ENCODE measurements at regions not wholly inside any gene's neighbourhood (a gene's known extent, or its start where the extent isn't known, plus 50 kb on each side); places are given as distances from the start of the nearest gene placed in this dataset.

- no peak overlapping the region for H3K4me3 Mint-ChIP-seq
- H3K27ac Mint-ChIP-seq: no peak overlapping the region
- H3K9me3 Mint-ChIP-seq: peaks cover 7% of the 10 kb centered on the region
- ATAC-seq (replicated peaks): no peak
- H3K36me3 Mint-ChIP-seq (ENCODE audit: low read depth): no peaks in the 10 kb centered on the region
- H3K27me3 Mint-ChIP-seq: no peaks in the 10 kb centered on the region
- no peaks in the 10 kb centered on the region for H3K4me1 Mint-ChIP-seq
Observed at GRCh38 chr1:238143038-238143437, 252.3 kb upstream of the ZP4 start.

- no peak overlapping the region for H3K27ac Mint-ChIP-seq
Observed at GRCh38 chr1:238141353-238141752, 250.6 kb upstream of the ZP4 start.

GRCh38 chr1:238139713-238140112, 249.0 kb upstream of the ZP4 start:
- Mint-ChIP-seq H3K27me3 (no peaks in the 10 kb centered on the region), H3K4me3 (no peak overlapping the region), H3K36me3 (ENCODE audit: low read depth) (no peaks in the 10 kb centered on the region), H3K27ac (no peak overlapping the region), H3K9me3 (peaks cover 8% of the 10 kb centered on the region), H3K4me1 (no peaks in the 10 kb centered on the region)
- ATAC-seq (replicated peaks): no peak

More at GRCh38 chr1:238141353-238141752, 250.6 kb upstream of the ZP4 start:
- no peak for ATAC-seq (replicated peaks)
- H3K4me1 Mint-ChIP-seq: no peaks in the 10 kb centered on the region
- H3K9me3 Mint-ChIP-seq: peaks cover 10% of the 10 kb centered on the region
- no peak overlapping the region for H3K4me3 Mint-ChIP-seq
- no peaks in the 10 kb centered on the region for H3K36me3 Mint-ChIP-seq (ENCODE audit: low read depth)
- no peaks in the 10 kb centered on the region for H3K27me3 Mint-ChIP-seq

- Mint-ChIP-seq H3K4me1 (no peaks in the 10 kb centered on the region), H3K36me3 (ENCODE audit: low read depth) (no peaks in the 10 kb centered on the region), H3K4me3 (no peak overlapping the region), H3K27ac (no peak overlapping the region), H3K27me3 (no peaks in the 10 kb centered on the region), H3K9me3 (peaks cover 12% of the 10 kb centered on the region)
- no peak for ATAC-seq (replicated peaks)
Observed at GRCh38 chr1:238138059-238138626, 247.4 kb upstream of the ZP4 start.

- no peaks in the 10 kb centered on the region for H3K36me3 Mint-ChIP-seq (ENCODE audit: low read depth)
- H3K27ac Mint-ChIP-seq: no peak overlapping the region
- no peak overlapping the region for H3K4me3 Mint-ChIP-seq
- no peaks in the 10 kb centered on the region for H3K4me1 Mint-ChIP-seq
- ATAC-seq (replicated peaks): no peak
- H3K9me3 Mint-ChIP-seq: peaks cover 14% of the 10 kb centered on the region
- H3K27me3 Mint-ChIP-seq: no peaks in the 10 kb centered on the region
Observed at GRCh38 chr1:238135708-238136664, 245.3 kb upstream of the ZP4 start.

- Mint-ChIP-seq H3K27ac (no peak overlapping the region), H3K27me3 (no peaks in the 10 kb centered on the region), H3K4me3 (no peak overlapping the region), H3K36me3 (ENCODE audit: low read depth) (no peaks in the 10 kb centered on the region), H3K4me1 (no peaks in the 10 kb centered on the region), H3K9me3 (peaks cover 13% of the 10 kb centered on the region)
- ATAC-seq (replicated peaks): no peak
Observed at GRCh38 chr1:238129677-238130076, 239.0 kb upstream of the ZP4 start.

- H3K4me3 Mint-ChIP-seq: no peak overlapping the region
- peaks cover 4% of the 10 kb centered on the region for H3K9me3 Mint-ChIP-seq
- H3K36me3 Mint-ChIP-seq (ENCODE audit: low read depth): no peaks in the 10 kb centered on the region
- H3K27ac Mint-ChIP-seq: no peak overlapping the region
- ATAC-seq (replicated peaks): no peak
- no peaks in the 10 kb centered on the region for H3K4me1 Mint-ChIP-seq
- no peaks in the 10 kb centered on the region for H3K27me3 Mint-ChIP-seq
Observed at GRCh38 chr1:238123201-238123600, 232.5 kb upstream of the ZP4 start.

- H3K36me3 Mint-ChIP-seq (ENCODE audit: low read depth): no peaks in the 10 kb centered on the region
- H3K4me3 Mint-ChIP-seq: no peak overlapping the region
- ATAC-seq (replicated peaks): no peak
Observed at GRCh38 chr1:238119861-238120260, 229.1 kb upstream of the ZP4 start.

GRCh38 chr1:238119060-238119459, 228.3 kb upstream of the ZP4 start:
- Mint-ChIP-seq H3K36me3 (ENCODE audit: low read depth) (no peaks in the 10 kb centered on the region), H3K27ac (no peak overlapping the region), H3K27me3 (no peaks in the 10 kb centered on the region), H3K4me1 (no peaks in the 10 kb centered on the region), H3K9me3 (no peaks in the 10 kb centered on the region), H3K4me3 (no peak overlapping the region)
- no peak for ATAC-seq (replicated peaks)

More at GRCh38 chr1:238119861-238120260, 229.1 kb upstream of the ZP4 start:
- Mint-ChIP-seq H3K27ac (no peak overlapping the region), H3K4me1 (no peaks in the 10 kb centered on the region), H3K27me3 (no peaks in the 10 kb centered on the region), H3K9me3 (no peaks in the 10 kb centered on the region)

GRCh38 chr1:238115852-238116251, 225.1 kb upstream of the ZP4 start:
- H3K4me3 Mint-ChIP-seq: no peak overlapping the region
- H3K9me3 Mint-ChIP-seq: no peaks in the 10 kb centered on the region
- H3K36me3 Mint-ChIP-seq (ENCODE audit: low read depth): no peaks in the 10 kb centered on the region
- H3K27ac Mint-ChIP-seq: no peak overlapping the region
- no peaks in the 10 kb centered on the region for H3K27me3 Mint-ChIP-seq
- H3K4me1 Mint-ChIP-seq: no peaks in the 10 kb centered on the region
- ATAC-seq (replicated peaks): no peak

GRCh38 chr1:238112952-238113621, 222.4 kb upstream of the ZP4 start:
- Mint-ChIP-seq H3K4me3 (no peak overlapping the region), H3K27ac (no peak overlapping the region), H3K36me3 (ENCODE audit: low read depth) (no peaks in the 10 kb centered on the region), H3K27me3 (no peaks in the 10 kb centered on the region), H3K4me1 (no peaks in the 10 kb centered on the region), H3K9me3 (peaks cover 4% of the 10 kb centered on the region)
- no peak for ATAC-seq (replicated peaks)

GRCh38 chr1:238111516-238111915, 220.8 kb upstream of the ZP4 start:
- H3K4me3 Mint-ChIP-seq: no peak overlapping the region
- no peak overlapping the region for H3K27ac Mint-ChIP-seq
- no peak for ATAC-seq (replicated peaks)
- peaks cover 4% of the 10 kb centered on the region for H3K9me3 Mint-ChIP-seq
- no peaks in the 10 kb centered on the region for H3K4me1 Mint-ChIP-seq
- no peaks in the 10 kb centered on the region for H3K27me3 Mint-ChIP-seq
- no peaks in the 10 kb centered on the region for H3K36me3 Mint-ChIP-seq (ENCODE audit: low read depth)

GRCh38 chr1:238111081-238111480, 220.4 kb upstream of the ZP4 start:
- H3K36me3 Mint-ChIP-seq (ENCODE audit: low read depth): no peaks in the 10 kb centered on the region
- H3K9me3 Mint-ChIP-seq: peaks cover 4% of the 10 kb centered on the region
- no peaks in the 10 kb centered on the region for H3K27me3 Mint-ChIP-seq
- ATAC-seq (replicated peaks): no peak
- H3K27ac Mint-ChIP-seq: no peak overlapping the region
- no peak overlapping the region for H3K4me3 Mint-ChIP-seq
- H3K4me1 Mint-ChIP-seq: no peaks in the 10 kb centered on the region

- Mint-ChIP-seq H3K9me3 (peaks cover 7% of the 10 kb centered on the region), H3K27me3 (no peaks in the 10 kb centered on the region), H3K36me3 (ENCODE audit: low read depth) (no peaks in the 10 kb centered on the region), H3K27ac (no peak overlapping the region), H3K4me3 (no peak overlapping the region), H3K4me1 (no peaks in the 10 kb centered on the region)
- no peak for ATAC-seq (replicated peaks)
Observed at GRCh38 chr1:238108417-238108816, 217.7 kb upstream of the ZP4 start.

GRCh38 chr1:238107322-238107721, 216.6 kb upstream of the ZP4 start:
- Mint-ChIP-seq H3K36me3 (ENCODE audit: low read depth) (no peaks in the 10 kb centered on the region), H3K27me3 (no peaks in the 10 kb centered on the region), H3K9me3 (peaks cover 7% of the 10 kb centered on the region), H3K4me3 (no peak overlapping the region), H3K27ac (no peak overlapping the region), H3K4me1 (no peaks in the 10 kb centered on the region)
- no peak for ATAC-seq (replicated peaks)
